GM23338 (cell line): ENCODE measurements at regions not wholly inside any gene's neighbourhood (a gene's known extent, or its start where the extent isn't known, plus 50 kb on each side); places are given as distances from the start of the nearest gene placed in this dataset.

Experiments
- ATAC-seq: fragments of 200-7000 bp; cut with Tn5 transposase; 3 replicates; pipeline ENCODE4 v1.9.1; 2020
- DNase-seq: peaks from one replicate; pipeline ENCODE4 v3.0.0-alpha.2; 2015; ENCODE audit warnings: low spot score
- H2AFZ ChIP-seq: fragments of 200-600 bp; sonication (generic); 2 replicates; pipeline ENCODE4 v1.8.0; 2016; ENCODE audit warnings: antibody characterized with exemption, mild to moderate bottlenecking, moderate library complexity
- H3F3A ChIP-seq: fragments of 200-600 bp; sonication (generic); replicated peaks from 2 replicates; pipeline ENCODE4 v1.8.0; 2017; ENCODE audit warnings: antibody characterized with exemption, mixed run types, low read depth
- H3K27ac ChIP-seq: fragments of 200-600 bp; sonication (generic); 2 replicates; pipeline ENCODE4 v1.6.1; 2016; ENCODE audit warnings: low read depth
- H3K27me3 ChIP-seq: fragments of 200-600 bp; sonication (generic); 2 replicates; pipeline ENCODE4 v1.8.0; 2016; ENCODE audit warnings: mild to moderate bottlenecking, mixed run types, moderate library complexity; ENCODE audit not compliant: insufficient read depth
- H3K36me3 ChIP-seq: fragments of 200-600 bp; sonication (generic); 2 replicates; pipeline ENCODE4 v1.8.0; 2016; ENCODE audit warnings: mild to moderate bottlenecking; ENCODE audit not compliant: insufficient read depth
- H3K4me1 ChIP-seq: fragments of 200-600 bp; sonication (generic); 2 replicates; pipeline ENCODE4 v1.8.0; 2016; ENCODE audit warnings: mild to moderate bottlenecking, moderate library complexity; ENCODE audit not compliant: insufficient read depth
- H3K4me2 ChIP-seq: fragments of 200-600 bp; sonication (generic); 2 replicates; pipeline ENCODE4 v1.7.1; 2017; ENCODE audit warnings: mixed run types
- H3K4me3 ChIP-seq: fragments of 200-600 bp; sonication (generic); 2 replicates; pipeline ENCODE4 v1.6.1; 2016; ENCODE audit warnings: mixed run types
- H3K79me2 ChIP-seq: fragments of 200-600 bp; sonication (generic); replicated peaks from 2 replicates; pipeline ENCODE4 v1.8.0; 2017; ENCODE audit warnings: mild to moderate bottlenecking; ENCODE audit not compliant: insufficient read depth
- H3K9me2 ChIP-seq: fragments of 200-600 bp; sonication (generic); 2 replicates; pipeline ENCODE4 v1.8.0; 2017; ENCODE audit not compliant: insufficient read depth
- H4K20me1 ChIP-seq: fragments of 200-600 bp; sonication (generic); replicated peaks from 2 replicates; pipeline ENCODE4 v1.8.0; 2017; ENCODE audit warnings: mild to moderate bottlenecking; ENCODE audit not compliant: insufficient read depth
- H3K27ac Mint-ChIP-seq: 2 replicates; pipeline ENCODE4 v1.8.0; 2020; ENCODE audit warnings: inconsistent platforms, mild to moderate bottlenecking, moderate library complexity, mixed read lengths
- H3K27me3 Mint-ChIP-seq: 3 replicates; pipeline ENCODE4 v1.8.0; 2022; ENCODE audit warnings: low read depth, mild to moderate bottlenecking, moderate library complexity, mixed read lengths, inconsistent platforms; ENCODE audit not compliant: insufficient read depth, poor library complexity
- H3K36me3 Mint-ChIP-seq: 3 replicates; pipeline ENCODE4 v1.8.0; 2021; ENCODE audit warnings: low read depth, mild to moderate bottlenecking, inconsistent platforms, moderate library complexity, mixed read lengths
- H3K4me1 Mint-ChIP-seq: 3 replicates; pipeline ENCODE4 v1.8.0; 2020; ENCODE audit warnings: mild to moderate bottlenecking, inconsistent platforms, mixed read lengths
- H3K4me3 Mint-ChIP-seq: 3 replicates; pipeline ENCODE4 v1.8.0; 2021; ENCODE audit warnings: moderate library complexity, mild to moderate bottlenecking, inconsistent platforms, mixed read lengths
- H3K9me3 Mint-ChIP-seq: 3 replicates; pipeline ENCODE4 v1.8.0; 2020; ENCODE audit warnings: moderate library complexity, mild to moderate bottlenecking, inconsistent platforms, mixed read lengths
- CREB1 ChIP-seq: fragments of 250-450 bp; sonication (Bioruptor Pico); IDR thresholded peaks from 2 replicates; pipeline ENCODE4 v1.5.0; 2020; ENCODE audit warnings: low read depth, mild to moderate bottlenecking, moderate library complexity
- ETS1 ChIP-seq: IDR thresholded peaks from 2 replicates; pipeline ENCODE4 v1.6.1; 2016; ENCODE audit warnings: antibody characterized with exemption
- EZH2 ChIP-seq: fragments of 200-600 bp; sonication (generic); IDR thresholded peaks from one replicate; pipeline ENCODE4 v1.8.0; 2017; ENCODE audit warnings: antibody characterized with exemption, mild to moderate bottlenecking, low read depth; ENCODE audit not compliant: unreplicated experiment
- JUNB ChIP-seq: IDR thresholded peaks from one replicate; pipeline ENCODE4 v1.6.1; 2016; ENCODE audit warnings: antibody characterized with exemption; ENCODE audit not compliant: unreplicated experiment
- POLR2AphosphoS5 ChIP-seq: IDR thresholded peaks from 2 replicates; pipeline ENCODE4 v1.6.1; 2016; ENCODE audit warnings: antibody characterized with exemption, low read depth
- STAT1 ChIP-seq: IDR thresholded peaks from one replicate; pipeline ENCODE4 v1.6.1; 2016; ENCODE audit warnings: antibody characterized with exemption; ENCODE audit not compliant: unreplicated experiment
- ZNF114 ChIP-seq: fragments of 250-450 bp; sonication (Bioruptor Pico); IDR thresholded peaks from 2 replicates; pipeline ENCODE4 v1.5.0; 2020; ENCODE audit warnings: mild to moderate bottlenecking, moderate library complexity
- ZNF331 ChIP-seq: fragments of 250-450 bp; sonication (Bioruptor Pico); IDR thresholded peaks from 2 replicates; pipeline ENCODE4 v1.5.0; 2020; ENCODE audit warnings: low read depth, mild to moderate bottlenecking, moderate library complexity
- ZNF462 ChIP-seq: fragments of 250-450 bp; sonication (Bioruptor Pico); IDR thresholded peaks from 2 replicates; pipeline ENCODE4 v1.5.0; 2020; ENCODE audit warnings: mild to moderate bottlenecking, moderate library complexity

GRCh38 chr12:89239534-89239933 lies 112.8 kb downstream of the DUSP6 start (continued):
- no peak for TF ChIP-seq ZNF462 (CRISPR knock-in tag)
- TF ChIP-seq ZNF331 (CRISPR knock-in tag), result no peak
- no peak for TF ChIP-seq EZH2
- no peak for TF ChIP-seq STAT1

- H3K9me3 Mint-ChIP-seq, result peaks cover 6% of the 10 kb centered on the region; the same call in 2 of the 3 replicates
- no peaks in the 10 kb centered on the region for H3F3A ChIP-seq
- no peaks in the 10 kb centered on the region for H4K20me1 ChIP-seq
- no peak overlapping the region for H3K4me3 Mint-ChIP-seq
- H3K4me3 ChIP-seq, result no peak overlapping the region
- H3K27me3 Mint-ChIP-seq, result no peaks in the 10 kb centered on the region
- no peak overlapping the region for H3K4me2 ChIP-seq
- H3K27ac ChIP-seq, result no peak overlapping the region
- no peaks in the 10 kb centered on the region for H3K79me2 ChIP-seq
- no peak overlapping the region for H3K27ac Mint-ChIP-seq
- no peak for DNase-seq
- peaks cover 5% of the 10 kb centered on the region for H3K27me3 ChIP-seq
- H2AFZ ChIP-seq, result no peak overlapping the region
- peaks cover 10% of the 10 kb centered on the region for H3K4me1 Mint-ChIP-seq
- H3K9me2 ChIP-seq, result no peaks in the 10 kb centered on the region; the same call in 1 of the 2 replicates
- peaks cover 6% of the 10 kb centered on the region; the same call in 1 of the 3 replicates for H3K36me3 Mint-ChIP-seq
- no peak for ATAC-seq
- H3K36me3 ChIP-seq, result no peaks in the 10 kb centered on the region; the same call in 1 of the 2 replicates
- H3K4me1 ChIP-seq, result peaks cover 5% of the 10 kb centered on the region; the same call in 1 of the 2 replicates
- TF ChIP-seq ZNF462 (CRISPR knock-in tag), result no peak
- TF ChIP-seq ZNF114, result no peak
- TF ChIP-seq STAT1, result no peak
- TF ChIP-seq ZNF331 (CRISPR knock-in tag), result no peak
- no peak for TF ChIP-seq POLR2AphosphoS5
- no peak for TF ChIP-seq CREB1
- TF ChIP-seq JUNB, result no peak
- TF ChIP-seq ETS1, result no peak
Measured at GRCh38 chr12:89238593-89238992, 113.7 kb downstream of the DUSP6 start.
